Brain microvascular endothelial cell (primary cell): ENCODE measurements at regions not wholly inside any gene's neighbourhood (a gene's known extent, or its start where the extent isn't known, plus 50 kb on each side); places are given as distances from the start of the nearest gene placed in this dataset.

Source experiments
- DNase-seq: peaks from one replicate; pipeline ENCODE4 v3.0.0-alpha.2; 2020
- H3K27ac ChIP-seq: fragments of 250-450 bp; sonication (Bioruptor Pico); 2 replicates; pipeline ENCODE4 v1.5.1; 2020; ENCODE audit warnings: mild to moderate bottlenecking, moderate library complexity
- H3K27me3 ChIP-seq: fragments of 250-450 bp; sonication (Bioruptor Pico); replicated peaks from 2 replicates; pipeline ENCODE4 v1.5.1; 2020; ENCODE audit warnings: mild to moderate bottlenecking
- H3K36me3 ChIP-seq: fragments of 250-450 bp; sonication (Bioruptor Pico); replicated peaks from 2 replicates; pipeline ENCODE4 v1.5.1; 2020; ENCODE audit warnings: mild to moderate bottlenecking
- H3K4me3 ChIP-seq: 2 replicates; pipeline ENCODE4 v1.5.1; 2011; ENCODE audit warnings: low read depth, mild to moderate bottlenecking, control low read depth, low read length, moderate library complexity
- in situ Hi-C: cut with HindIII; loops from 2 replicates; pipeline ENCODE4 v1.10.0; 2017; ENCODE audit warnings: low sequenced_read_pairs, low pct_ligation_motif_present
- TF ChIP-seq, protein P1 (sequence below): IDR thresholded peaks from 2 replicates; pipeline ENCODE4 v1.5.1; 2011; ENCODE audit warnings: low read depth, mild to moderate bottlenecking, moderate library complexity, low read length, control low read depth, inconsistent platforms; ENCODE audit errors: missing control alignments

DNA sequence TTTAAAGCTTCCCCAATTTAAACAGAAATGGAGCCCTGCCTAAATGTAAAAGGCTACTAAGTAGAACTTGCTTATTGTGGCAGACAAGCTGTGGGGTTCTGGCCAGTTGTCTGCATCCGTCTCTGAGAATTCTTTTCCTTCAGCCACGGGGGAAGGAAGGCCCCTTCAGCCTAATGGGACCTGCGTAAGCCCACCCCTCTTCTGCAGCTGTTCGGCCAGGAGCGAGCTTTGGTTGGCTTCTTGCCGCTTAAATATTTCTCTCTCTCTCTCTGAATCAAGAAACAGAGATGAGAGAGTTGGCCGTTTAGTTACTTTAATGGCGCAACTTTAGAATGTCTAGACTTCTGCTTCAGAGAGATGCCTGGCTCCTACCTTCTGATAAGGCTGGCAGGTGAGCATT lies 151.7 kb upstream of the PROK2 start:
- Histone ChIP-seq H3K4me3 (no peak overlapping the region), H3K27ac (no peak overlapping the region), H3K36me3 (no peaks in the 10 kb centered on the region), H3K27me3 (no peaks in the 10 kb centered on the region)
- no peak for DNase-seq
- TF ChIP-seq, protein P1, sequence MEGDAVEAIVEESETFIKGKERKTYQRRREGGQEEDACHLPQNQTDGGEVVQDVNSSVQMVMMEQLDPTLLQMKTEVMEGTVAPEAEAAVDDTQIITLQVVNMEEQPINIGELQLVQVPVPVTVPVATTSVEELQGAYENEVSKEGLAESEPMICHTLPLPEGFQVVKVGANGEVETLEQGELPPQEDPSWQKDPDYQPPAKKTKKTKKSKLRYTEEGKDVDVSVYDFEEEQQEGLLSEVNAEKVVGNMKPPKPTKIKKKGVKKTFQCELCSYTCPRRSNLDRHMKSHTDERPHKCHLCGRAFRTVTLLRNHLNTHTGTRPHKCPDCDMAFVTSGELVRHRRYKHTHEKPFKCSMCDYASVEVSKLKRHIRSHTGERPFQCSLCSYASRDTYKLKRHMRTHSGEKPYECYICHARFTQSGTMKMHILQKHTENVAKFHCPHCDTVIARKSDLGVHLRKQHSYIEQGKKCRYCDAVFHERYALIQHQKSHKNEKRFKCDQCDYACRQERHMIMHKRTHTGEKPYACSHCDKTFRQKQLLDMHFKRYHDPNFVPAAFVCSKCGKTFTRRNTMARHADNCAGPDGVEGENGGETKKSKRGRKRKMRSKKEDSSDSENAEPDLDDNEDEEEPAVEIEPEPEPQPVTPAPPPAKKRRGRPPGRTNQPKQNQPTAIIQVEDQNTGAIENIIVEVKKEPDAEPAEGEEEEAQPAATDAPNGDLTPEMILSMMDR = no peak
- in situ Hi-C loops = no loop called here

DNA sequence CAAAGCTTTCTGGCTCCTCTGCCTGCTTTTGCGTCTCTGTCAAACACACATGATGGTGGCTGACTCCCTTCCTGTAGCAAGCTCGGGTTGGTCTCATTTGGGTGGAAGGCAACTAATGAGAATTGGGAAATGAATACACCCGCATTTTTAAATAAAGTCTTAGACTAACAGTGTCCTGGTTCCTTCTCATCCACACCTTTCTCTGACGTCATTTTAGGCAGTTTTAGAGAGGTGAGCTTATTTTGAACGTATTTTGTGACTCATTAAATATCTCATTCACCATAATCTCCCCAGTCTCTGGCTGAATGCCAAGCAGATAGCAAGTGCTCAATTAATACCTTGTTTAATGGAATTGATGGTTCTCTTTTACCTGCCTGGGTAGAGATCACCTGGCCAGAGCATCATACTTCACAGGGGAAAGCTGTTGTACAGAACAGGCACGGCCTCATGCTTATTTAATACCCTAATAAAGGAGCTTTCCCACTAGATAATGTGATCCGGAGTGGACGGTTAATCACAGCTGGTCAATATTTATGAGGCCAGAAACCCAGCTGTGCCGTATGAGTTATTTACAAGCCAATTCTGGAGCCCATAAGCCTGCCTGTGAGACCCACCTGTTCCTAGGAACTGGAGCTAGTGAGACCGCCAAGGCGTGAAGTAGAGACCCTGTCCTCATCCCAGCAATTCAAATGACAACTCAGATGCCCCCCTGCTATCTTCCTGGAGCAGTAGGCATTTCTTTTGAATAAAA lies 149.7 kb upstream of the PROK2 start:
- in situ Hi-C loops = no loop called here
- Histone ChIP-seq H3K4me3 (no peak overlapping the region), H3K36me3 (no peaks in the 10 kb centered on the region), H3K27me3 (no peaks in the 10 kb centered on the region), H3K27ac (no peak overlapping the region)
- no peak for DNase-seq
- TF ChIP-seq, protein P1 = no peak

DNA sequence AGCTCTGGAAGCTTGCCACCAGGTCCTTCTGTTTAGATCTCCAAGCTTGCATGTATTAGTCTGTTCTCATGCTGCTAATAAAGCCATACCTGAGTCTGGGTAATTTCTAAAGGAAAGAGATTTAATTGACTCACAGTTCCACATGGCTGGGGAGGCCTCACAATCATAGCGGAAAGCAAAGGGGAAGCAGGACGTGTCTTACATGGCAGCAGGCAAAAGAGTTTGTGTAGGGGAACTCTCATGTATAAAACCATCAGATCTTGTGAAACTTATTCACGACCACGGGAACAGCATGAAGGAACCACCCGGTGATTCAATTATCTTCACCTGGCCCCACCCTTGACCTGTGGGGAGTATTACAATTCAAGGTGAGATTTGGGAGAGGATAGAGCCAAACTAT lies 147.0 kb upstream of the PROK2 start:
- DNase-seq = no peak
- Histone ChIP-seq H3K27me3 (no peaks in the 10 kb centered on the region), H3K27ac (no peak overlapping the region), H3K36me3 (no peaks in the 10 kb centered on the region), H3K4me3 (no peak overlapping the region)
- TF ChIP-seq, protein P1 = no peak
- in situ Hi-C loops = no loop called here

DNA sequence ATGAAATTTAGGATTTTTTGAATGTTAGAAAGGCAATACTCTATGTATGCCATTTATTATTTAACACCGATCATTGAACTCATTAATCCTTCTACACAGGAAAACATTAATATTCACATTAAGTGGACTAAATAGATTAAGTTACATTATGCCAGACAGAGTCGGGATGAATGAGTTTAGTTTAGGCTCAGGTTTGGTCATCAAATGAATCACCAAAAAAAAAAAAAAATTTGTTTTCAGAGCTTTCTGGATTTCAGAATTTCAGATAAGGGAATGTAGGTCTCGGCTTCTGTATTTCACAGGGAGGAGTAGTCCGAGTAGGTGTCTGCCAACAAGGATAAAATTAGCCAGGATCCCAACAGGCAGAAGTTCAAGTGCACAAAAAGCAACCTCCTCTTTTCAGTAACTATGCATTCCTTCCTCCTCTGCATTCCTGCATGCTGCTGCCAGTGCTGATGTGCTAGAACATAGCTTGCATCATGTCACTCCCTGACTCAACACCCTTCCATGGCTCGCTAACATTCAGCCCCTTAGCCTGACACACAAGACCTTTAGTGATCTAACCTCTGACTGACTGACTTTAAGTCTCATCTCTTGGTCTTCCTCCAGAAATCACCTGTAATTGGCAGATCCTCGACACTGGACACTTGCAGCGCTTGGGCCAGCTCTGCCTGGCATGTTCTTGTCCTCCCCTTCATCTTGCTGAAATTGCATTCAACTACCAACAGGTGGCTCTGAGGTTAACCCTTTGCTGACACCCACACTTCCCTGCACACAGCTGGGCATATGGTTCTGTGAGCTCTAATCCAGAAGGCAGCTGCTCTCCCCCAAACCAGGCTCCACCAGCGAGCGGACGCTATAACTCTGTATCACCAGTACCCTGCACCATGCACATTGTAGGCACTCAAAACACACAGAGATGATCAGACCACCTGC lies 145.4 kb upstream of the PROK2 start:
- Histone ChIP-seq H3K36me3 (no peaks in the 10 kb centered on the region), H3K27me3 (no peaks in the 10 kb centered on the region), H3K27ac (no peak overlapping the region), H3K4me3 (no peak overlapping the region)
- TF ChIP-seq, protein P1 = peak; percentile 43
- in situ Hi-C loops = no loop called here
- DNase-seq = peak; percentile 19

GRCh38 chr3:71928212-71928611 lies 143.3 kb upstream of the PROK2 start:
- DNase-seq = no peak
- TF ChIP-seq, protein P1 = no peak
- Histone ChIP-seq H3K36me3 (no peaks in the 10 kb centered on the region), H3K27me3 (no peaks in the 10 kb centered on the region), H3K4me3 (no peak overlapping the region), H3K27ac (no peak overlapping the region)
- in situ Hi-C loops = no loop called here
